CD14-positive monocyte (primary cell): ENCODE measurements at regions not wholly inside any gene's neighbourhood (a gene's known extent, or its start where the extent isn't known, plus 50 kb on each side); places are given as distances from the start of the nearest gene placed in this dataset.
"Not testable (repeated sequence)": the region's sequence is repeated elsewhere in the genome, so short reads cannot be mapped to it uniquely, and the experiment has no call there.

ENCODE experiments used
- DNase-seq, 3 donors: peaks; one replicate each; pipeline ENCODE4 v3.0.0-alpha.2; 2011 to 2022
- H2AFZ ChIP-seq: 2 replicates; pipeline ENCODE4 v1.6.0; 2012; ENCODE audit warnings: mild to moderate bottlenecking, low read depth, low read length, inconsistent platforms; ENCODE audit not compliant: insufficient read depth, poor library complexity, severe bottlenecking
- H3K27ac ChIP-seq, 2 donors: 1 replicate in 1 of 2; 2 replicates in 1 of 2; pipeline ENCODE4 v1.5.1; 2012 to 2013; ENCODE audit warnings: low read length in 2 of 2, control low read depth in 1 of 2, inconsistent platforms in 1 of 2, low read depth in 1 of 2, mild to moderate bottlenecking in 1 of 2
- H3K27me3 ChIP-seq, 2 donors: one replicate each; pipeline versions ENCODE4 v1.6.0 to v1.6.1; 2011 to 2013; ENCODE audit warnings: low read length in 2 of 2; ENCODE audit not compliant: control insufficient read depth in 2 of 2, insufficient read depth in 2 of 2
- H3K36me3 ChIP-seq, 2 donors: replicated peaks in 1 of 2; 1 replicate in 1 of 2; 2 replicates in 1 of 2; pipeline versions ENCODE4 v1.5.1 to v1.6.1; 2012 to 2013; ENCODE audit warnings: low read length in 2 of 2, control low read depth in 1 of 2, inconsistent platforms in 1 of 2, mild to moderate bottlenecking in 1 of 2; ENCODE audit not compliant: insufficient read depth in 2 of 2, control insufficient read depth in 1 of 2
- H3K4me1 ChIP-seq, 2 donors: 1 replicate in 1 of 2; 2 replicates in 1 of 2; pipeline versions ENCODE4 v1.5.1 to v1.6.1; 2012 to 2013; ENCODE audit warnings: low read length in 2 of 2, control low read depth in 1 of 2, inconsistent platforms in 1 of 2, mild to moderate bottlenecking in 1 of 2, moderate library complexity in 1 of 2; ENCODE audit not compliant: insufficient read depth in 2 of 2, control insufficient read depth in 1 of 2
- H3K4me2 ChIP-seq: replicated peaks from 2 replicates; pipeline ENCODE3; 2012; ENCODE audit warnings: low read length, moderate library complexity, mild to moderate bottlenecking; ENCODE audit not compliant: poor library complexity, severe bottlenecking; ENCODE audit errors: extremely low read depth
- H3K4me3 ChIP-seq, 3 experiments: fragments of 200-600 bp in 1 of 3; sonication (generic) in 1 of 3; replicated peaks in 1 of 3; 1 replicate in 2 of 3; 2 replicates in 1 of 3; pipeline ENCODE4 v1.5.1; 2011 to 2013; ENCODE audit warnings: low read length in 3 of 3, mild to moderate bottlenecking in 3 of 3, control low read depth in 2 of 3, low read depth in 2 of 3, inconsistent platforms in 1 of 3, moderate library complexity in 1 of 3
- H3K79me2 ChIP-seq: 2 replicates; pipeline ENCODE4 v1.6.0; 2012; ENCODE audit warnings: mild to moderate bottlenecking, control low read depth, inconsistent platforms, low read length, moderate library complexity; ENCODE audit not compliant: insufficient read depth
- H3K9ac ChIP-seq: 2 replicates; pipeline ENCODE4 v1.6.0; 2017; ENCODE audit warnings: low read length, mild to moderate bottlenecking; ENCODE audit not compliant: insufficient read depth, poor library complexity, severe bottlenecking
- H3K9me3 ChIP-seq, 2 donors: replicated peaks in 1 of 2; 1 replicate in 1 of 2; 2 replicates in 1 of 2; pipeline versions ENCODE4 v1.5.1 to v1.6.1; 2012 to 2013; ENCODE audit warnings: low read length in 2 of 2, control low read depth in 1 of 2; ENCODE audit not compliant: control insufficient read depth in 1 of 2, insufficient read depth in 1 of 2
- H4K20me1 ChIP-seq: 2 replicates; pipeline ENCODE4 v1.6.0; 2012; ENCODE audit warnings: mild to moderate bottlenecking, low read length, control low read depth, moderate library complexity; ENCODE audit not compliant: insufficient read depth
- H3K27ac Mint-ChIP-seq, 7 donors: one replicate each; pipeline ENCODE4 v1.8.0; 2020; ENCODE audit warnings: mild to moderate bottlenecking in 7 of 7, mixed read lengths in 7 of 7, moderate library complexity in 6 of 7, inconsistent platforms in 2 of 7
- H3K27me3 Mint-ChIP-seq, 3 donors: one replicate each; pipeline ENCODE4 v1.8.0; 2021 to 2022; ENCODE audit warnings: low read depth in 3 of 3, mild to moderate bottlenecking in 3 of 3, mixed read lengths in 3 of 3, moderate library complexity in 3 of 3, inconsistent platforms in 1 of 3
- H3K36me3 Mint-ChIP-seq, 2 donors: one replicate each; pipeline ENCODE4 v1.8.0; 2020; ENCODE audit warnings: mixed read lengths in 2 of 2, inconsistent platforms in 1 of 2, mild to moderate bottlenecking in 1 of 2
- H3K4me1 Mint-ChIP-seq: one replicate; pipeline ENCODE4 v1.8.0; 2020; ENCODE audit warnings: mild to moderate bottlenecking, mixed read lengths
- H3K4me3 Mint-ChIP-seq, 2 donors: one replicate each; pipeline ENCODE4 v1.8.0; 2020; ENCODE audit warnings: mild to moderate bottlenecking in 2 of 2, mixed read lengths in 2 of 2, moderate library complexity in 1 of 2
- H3K9me3 Mint-ChIP-seq, 7 donors: one replicate each; pipeline ENCODE4 v1.8.0; 2020 to 2022; ENCODE audit warnings: mixed read lengths in 7 of 7, mild to moderate bottlenecking in 6 of 7, moderate library complexity in 6 of 7, inconsistent platforms in 2 of 7
- CTCF ChIP-seq: fragments of 200-600 bp; IDR thresholded peaks from one replicate; pipeline ENCODE4 v1.8.0; 2022; ENCODE audit warnings: antibody characterized with exemption, mild to moderate bottlenecking
- WGBS: methylation state at CpG from one replicate; pipeline ENCODE4 v1.1.5; 2013; ENCODE audit warnings: missing lambda C conversion rate; ENCODE audit not compliant: insufficient coverage; 5-methylcytosine and 5-hydroxymethylcytosine counted together
- intact Hi-C, 2 donors: fragments of 100-400 bp; cut with micrococcal nuclease; formaldehyde crosslinking; loops; one replicate each; pipeline versions ENCODE4 v1.15.0 to v1.15.1; 2023

DNA sequence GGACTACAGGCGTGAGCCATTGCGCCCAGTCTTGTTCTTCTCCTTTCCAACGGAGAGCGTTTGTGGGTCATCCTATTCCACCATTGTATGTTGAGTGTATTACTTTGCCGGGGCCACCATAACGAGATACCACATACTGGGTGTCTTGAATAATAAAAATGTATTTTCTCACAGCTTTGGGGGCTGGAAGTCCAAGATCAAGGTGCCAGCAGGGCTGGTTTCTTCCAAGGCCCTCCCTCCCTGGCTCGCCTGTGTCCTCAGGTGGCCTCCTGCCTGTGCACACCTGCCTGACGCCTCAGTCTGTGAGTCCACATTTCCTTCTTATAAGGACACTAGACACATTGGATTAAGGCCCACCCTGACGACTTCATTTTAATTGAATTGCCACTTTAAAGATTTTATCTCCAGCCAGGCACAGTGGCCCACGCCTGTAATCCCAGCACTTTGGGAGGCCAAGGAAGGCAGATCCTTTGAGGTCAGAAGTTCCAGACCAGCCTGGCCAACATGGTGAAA lies 175.1 kb downstream of the C9orf50 start:
- no peak overlapping the region for H3K4me2 ChIP-seq
- peaks cover 12 to 13% (median 12%) of the 10 kb centered on the region in 3 donors for H3K27me3 Mint-ChIP-seq
- WGBS: 100% methylated on average over 1 of the region's 10 CpGs
- no peaks in the 10 kb centered on the region for H3K36me3 ChIP-seq
- H4K20me1 ChIP-seq: no peaks in the 10 kb centered on the region
- H3K9ac ChIP-seq: no peak overlapping the region
- H3K9me3 ChIP-seq: peaks cover 7 to 15% of the 10 kb centered on the region in 2 donors
- H3K27ac Mint-ChIP-seq: peak overlapping the region in 2 of 7 donors; percentile 69 to 75
- H3K4me3 ChIP-seq: no peak overlapping the region
- no peaks in the 10 kb centered on the region for H3K4me1 ChIP-seq
- H3K36me3 Mint-ChIP-seq: no peaks in the 10 kb centered on the region
- TF ChIP-seq CTCF: no peak
- H3K27ac ChIP-seq: no peak overlapping the region
- intact Hi-C loops: loop anchor here in 1 of 2 donors (10.0 kb wide), 1 partner anchor 59 kb away; no protein-coding TSS in a partner anchor
- H3K27me3 ChIP-seq: no peaks in the 10 kb centered on the region
- DNase-seq: no peak
- H2AFZ ChIP-seq: no peak overlapping the region
- H3K4me1 Mint-ChIP-seq: peaks cover under 1% of the 10 kb centered on the region
- no peaks in the 10 kb centered on the region for H3K79me2 ChIP-seq
- peaks cover 3 to 15% (median 13%) of the 10 kb centered on the region in 7 donors for H3K9me3 Mint-ChIP-seq
- no peak overlapping the region for H3K4me3 Mint-ChIP-seq

DNA sequence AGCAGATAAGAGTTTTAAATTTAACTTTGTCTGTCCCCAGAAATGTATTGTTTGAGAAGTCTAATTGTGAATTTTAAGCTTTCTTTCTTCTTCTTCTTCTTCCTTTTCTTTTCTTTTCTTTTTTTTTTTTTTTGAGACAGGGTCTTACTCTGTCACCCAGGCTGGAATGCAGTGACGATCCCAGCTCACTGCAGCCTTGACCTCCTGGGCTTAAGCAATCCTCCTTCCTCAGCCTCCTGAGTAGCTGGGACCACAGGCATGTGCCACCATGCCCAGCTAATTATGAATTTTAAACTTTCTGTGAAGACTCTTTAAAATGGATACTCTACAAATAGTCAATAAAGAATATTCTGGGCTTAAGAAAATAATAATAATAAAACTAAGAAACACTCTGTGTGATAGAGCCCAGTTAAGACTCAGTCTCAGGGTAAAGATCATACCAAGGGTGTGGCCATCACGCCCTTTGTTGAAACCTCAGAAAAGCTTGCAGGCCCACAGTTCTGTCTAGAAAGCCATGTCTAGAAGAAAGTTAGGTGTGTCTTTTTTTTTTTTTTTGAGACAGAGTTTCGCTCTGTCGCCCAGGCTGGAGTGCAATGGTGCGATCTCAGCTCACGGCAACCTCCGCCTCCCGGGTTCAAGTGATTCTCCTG lies 177.3 kb downstream of the C9orf50 start:
- not testable (repeated sequence) for H3K79me2 ChIP-seq, H3K4me3 Mint-ChIP-seq, H3K4me1 Mint-ChIP-seq, H3K36me3 ChIP-seq, H3K27me3 ChIP-seq, H3K9ac ChIP-seq, H3K4me3 ChIP-seq, H4K20me1 ChIP-seq, H3K4me1 ChIP-seq, DNase-seq, H3K27ac ChIP-seq, H2AFZ ChIP-seq, H3K36me3 Mint-ChIP-seq, H3K4me2 ChIP-seq
- H3K27ac Mint-ChIP-seq: peak overlapping the region in 1 of 7 donors; percentile 57
- peaks cover 26 to 28% (median 28%) of the 10 kb centered on the region in 3 donors for H3K27me3 Mint-ChIP-seq
- H3K9me3 ChIP-seq: peaks cover 7 to 15% of the 10 kb centered on the region in 2 donors
- 100% methylated on average over 1 of the region's 8 CpGs for WGBS
- peaks cover 3 to 19% (median 15%) of the 10 kb centered on the region in 7 donors for H3K9me3 Mint-ChIP-seq
- intact Hi-C loops: loop anchor here in 1 of 2 donors (10.0 kb wide), 1 partner anchor 61 kb away; no protein-coding TSS in a partner anchor
